ENCODE measurements at regions not wholly inside any gene's neighbourhood (a gene's known extent, or its start where the extent isn't known, plus 50 kb on each side); places are given as distances from the start of the nearest gene placed in this dataset.

DNA sequence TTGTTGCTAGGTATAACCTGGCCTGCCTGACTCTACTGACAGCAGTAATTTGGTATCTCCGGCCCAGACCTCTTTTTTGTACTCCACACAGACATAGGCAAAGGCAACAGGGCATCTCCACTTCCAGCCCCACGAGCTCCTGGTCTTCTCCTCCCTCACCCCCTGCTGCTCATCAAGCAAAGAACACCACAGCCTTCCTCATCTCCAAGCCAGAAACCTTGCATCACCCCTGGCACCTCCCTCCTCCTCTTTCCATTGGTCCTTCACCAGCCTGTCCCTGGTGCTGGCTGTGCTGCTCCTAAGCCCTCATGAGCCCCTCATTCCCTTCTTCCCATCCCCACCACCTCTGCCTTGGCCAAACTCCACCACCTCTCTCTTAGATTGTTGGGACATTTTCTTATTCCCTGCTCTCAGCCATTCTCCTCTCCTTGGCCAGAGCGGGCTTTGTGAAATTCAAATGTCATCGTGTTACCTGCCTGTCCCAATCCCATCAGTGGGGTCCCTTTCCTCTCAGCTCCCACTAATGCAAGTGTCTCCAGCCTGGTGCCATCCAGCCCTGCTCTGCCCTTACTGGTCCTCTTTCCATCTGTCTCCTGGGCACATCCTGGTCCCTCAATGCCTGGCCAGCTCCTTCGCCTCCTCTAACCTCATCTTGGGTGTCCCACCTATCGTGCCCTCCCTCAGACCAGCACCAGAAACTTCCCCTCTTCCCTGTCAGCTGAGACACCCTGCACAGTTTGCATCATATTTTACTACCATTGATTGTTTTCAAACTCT lies 77.4 kb downstream of the INHBB start:
- TF ChIP-seq, protein P1, sequence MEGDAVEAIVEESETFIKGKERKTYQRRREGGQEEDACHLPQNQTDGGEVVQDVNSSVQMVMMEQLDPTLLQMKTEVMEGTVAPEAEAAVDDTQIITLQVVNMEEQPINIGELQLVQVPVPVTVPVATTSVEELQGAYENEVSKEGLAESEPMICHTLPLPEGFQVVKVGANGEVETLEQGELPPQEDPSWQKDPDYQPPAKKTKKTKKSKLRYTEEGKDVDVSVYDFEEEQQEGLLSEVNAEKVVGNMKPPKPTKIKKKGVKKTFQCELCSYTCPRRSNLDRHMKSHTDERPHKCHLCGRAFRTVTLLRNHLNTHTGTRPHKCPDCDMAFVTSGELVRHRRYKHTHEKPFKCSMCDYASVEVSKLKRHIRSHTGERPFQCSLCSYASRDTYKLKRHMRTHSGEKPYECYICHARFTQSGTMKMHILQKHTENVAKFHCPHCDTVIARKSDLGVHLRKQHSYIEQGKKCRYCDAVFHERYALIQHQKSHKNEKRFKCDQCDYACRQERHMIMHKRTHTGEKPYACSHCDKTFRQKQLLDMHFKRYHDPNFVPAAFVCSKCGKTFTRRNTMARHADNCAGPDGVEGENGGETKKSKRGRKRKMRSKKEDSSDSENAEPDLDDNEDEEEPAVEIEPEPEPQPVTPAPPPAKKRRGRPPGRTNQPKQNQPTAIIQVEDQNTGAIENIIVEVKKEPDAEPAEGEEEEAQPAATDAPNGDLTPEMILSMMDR (IDR thresholded peaks at IDR 0.05; ENCODE audit: low read length) = no peak
- TF ChIP-seq EZH2 (optimal IDR thresholded peaks at IDR 0.05; ENCODE audit: low read depth, low read length) (no peak), EZH2phosphoT487 (IDR thresholded peaks at IDR 0.05; ENCODE audit: low read length) (no peak)

All from MM.1S (cell line).